Smooth muscle cell (in vitro differentiated cells): ENCODE measurements at regions not wholly inside any gene's neighbourhood (a gene's known extent, or its start where the extent isn't known, plus 50 kb on each side); places are given as distances from the start of the nearest gene placed in this dataset.

Experiments used
- DNase-seq: peaks from one replicate; lab custom pipeline; 2025; ENCODE audit not compliant: unreplicated experiment; lab: John Stamatoyannopoulos, UW
- H2AFZ ChIP-seq: fragments of 200-600 bp; sonication (generic); 2 replicates; pipeline ENCODE4 v1.6.0; 2016; ENCODE audit warnings: antibody characterized with exemption, low read depth, mild to moderate bottlenecking
- H3F3A ChIP-seq: fragments of 200-600 bp; sonication (generic); 2 replicates; pipeline ENCODE4 v1.6.0; 2017; ENCODE audit warnings: antibody characterized with exemption, low read depth
- H3K27ac ChIP-seq: fragments of 200-600 bp; sonication (generic); 2 replicates; pipeline ENCODE4 v1.5.1; 2016; ENCODE audit warnings: low read depth, mild to moderate bottlenecking
- H3K27me3 ChIP-seq: fragments of 200-600 bp; sonication (generic); 2 replicates; pipeline ENCODE4 v1.6.1; 2016; ENCODE audit warnings: low read depth, mild to moderate bottlenecking
- H3K36me3 ChIP-seq: fragments of 200-600 bp; sonication (generic); 2 replicates; pipeline ENCODE4 v1.5.1; 2016; ENCODE audit warnings: low read depth
- H3K4me1 ChIP-seq: fragments of 200-600 bp; sonication (generic); 2 replicates; pipeline ENCODE4 v1.5.1; 2016; ENCODE audit warnings: low read depth
- H3K4me2 ChIP-seq: fragments of 200-600 bp; sonication (generic); 2 replicates; pipeline ENCODE4 v1.6.0; 2016; ENCODE audit warnings: mild to moderate bottlenecking
- H3K4me3 ChIP-seq: fragments of 200-600 bp; sonication (generic); 2 replicates; pipeline ENCODE4 v1.5.1; 2016; ENCODE audit warnings: mild to moderate bottlenecking
- H3K79me2 ChIP-seq: fragments of 200-600 bp; sonication (generic); 2 replicates; pipeline ENCODE4 v1.6.0; 2016; ENCODE audit warnings: low read depth, mild to moderate bottlenecking
- H3K9ac ChIP-seq: fragments of 200-600 bp; sonication (generic); 2 replicates; pipeline ENCODE4 v1.6.0; 2016; ENCODE audit warnings: low read depth
- H3K9me3 ChIP-seq: fragments of 200-600 bp; sonication (generic); replicated peaks from 2 replicates; pipeline ENCODE4 v1.5.1; 2016; ENCODE audit warnings: low read depth
- H4K20me1 ChIP-seq: fragments of 200-600 bp; sonication (generic); 2 replicates; pipeline ENCODE4 v1.6.0; 2016; ENCODE audit warnings: low read depth
- CTCF ChIP-seq: fragments of 200-600 bp; sonication (generic); IDR thresholded peaks from 2 replicates; pipeline ENCODE4 v1.5.1; 2017; ENCODE audit warnings: borderline replicate concordance, mild to moderate bottlenecking, antibody characterized with exemption; ENCODE audit not compliant: insufficient read depth, poor library complexity, severe bottlenecking
- WGBS: methylation state at CpG from one replicate; pipeline ENCODE4 v1.1.7; 2016; ENCODE audit warnings: low lambda C conversion rate; 5-methylcytosine and 5-hydroxymethylcytosine counted together

GRCh38 chr16:82298472-82298871 lies 128.4 kb upstream of the MPHOSPH6 start:
- Histone ChIP-seq H2AFZ (no peak overlapping the region), H3K4me2 (no peak overlapping the region), H3K27ac (no peak overlapping the region), H3K79me2 (no peaks in the 10 kb centered on the region), H3K9me3 (no peaks in the 10 kb centered on the region), H4K20me1 (no peaks in the 10 kb centered on the region), H3K4me3 (no peak overlapping the region), H3K9ac (no peak overlapping the region), H3K4me1 (no peaks in the 10 kb centered on the region), H3K36me3 (no peaks in the 10 kb centered on the region), H3F3A (no peaks in the 10 kb centered on the region), H3K27me3 (peaks cover 3% of the 10 kb centered on the region)
- WGBS, result 89% methylated on average over 5 of the region's 5 CpGs
- no peak for DNase-seq
- TF ChIP-seq CTCF, result no peak

- H2AFZ ChIP-seq, result no peak overlapping the region
- no peaks in the 10 kb centered on the region for H4K20me1 ChIP-seq
- no peaks in the 10 kb centered on the region for H3K9me3 ChIP-seq
- H3K36me3 ChIP-seq, result no peaks in the 10 kb centered on the region
- no peak overlapping the region for H3K4me2 ChIP-seq
- H3F3A ChIP-seq, result no peaks in the 10 kb centered on the region
- H3K9ac ChIP-seq, result no peak overlapping the region
- H3K4me3 ChIP-seq, result no peak overlapping the region
- H3K27ac ChIP-seq, result no peak overlapping the region
- no peaks in the 10 kb centered on the region for H3K79me2 ChIP-seq
- no peaks in the 10 kb centered on the region for H3K4me1 ChIP-seq
- WGBS, result 95% methylated on average over 9 of the region's 9 CpGs
- no peak for TF ChIP-seq CTCF
- peaks cover 27% of the 10 kb centered on the region for H3K27me3 ChIP-seq
- DNase-seq, result no peak
Observed at GRCh38 chr16:82295290-82296201, 125.5 kb upstream of the MPHOSPH6 start.

GRCh38 chr16:82293671-82294070 lies 123.6 kb upstream of the MPHOSPH6 start:
- no peak overlapping the region for H3K4me3 ChIP-seq
- H2AFZ ChIP-seq, result no peak overlapping the region
- no peak overlapping the region for H3K4me2 ChIP-seq
- H3K79me2 ChIP-seq, result no peaks in the 10 kb centered on the region
- no peaks in the 10 kb centered on the region for H3K4me1 ChIP-seq
- no peak for DNase-seq
- no peaks in the 10 kb centered on the region for H3K9me3 ChIP-seq
- 86% methylated on average over 2 of the region's 2 CpGs for WGBS
- H3K27ac ChIP-seq, result no peak overlapping the region
- no peaks in the 10 kb centered on the region for H4K20me1 ChIP-seq
- TF ChIP-seq CTCF, result no peak
- peaks cover 27% of the 10 kb centered on the region for H3K27me3 ChIP-seq
- H3K36me3 ChIP-seq, result no peaks in the 10 kb centered on the region
- no peak overlapping the region for H3K9ac ChIP-seq
- no peaks in the 10 kb centered on the region for H3F3A ChIP-seq

- Histone ChIP-seq H4K20me1 (no peaks in the 10 kb centered on the region), H3F3A (no peaks in the 10 kb centered on the region), H3K4me3 (no peak overlapping the region), H3K27ac (no peak overlapping the region), H3K27me3 (peaks cover 50% of the 10 kb centered on the region), H2AFZ (no peak overlapping the region), H3K4me1 (no peaks in the 10 kb centered on the region), H3K9ac (no peak overlapping the region), H3K9me3 (no peaks in the 10 kb centered on the region), H3K36me3 (no peaks in the 10 kb centered on the region), H3K79me2 (no peaks in the 10 kb centered on the region), H3K4me2 (no peak overlapping the region)
- no peak for TF ChIP-seq CTCF
- DNase-seq, result no peak
- 90% methylated on average over 3 of the region's 3 CpGs for WGBS
Observed at GRCh38 chr16:82287937-82288336, 117.9 kb upstream of the MPHOSPH6 start.
